CD4-positive, alpha-beta T cell (primary cell): ENCODE measurements at regions not wholly inside any gene's neighbourhood (a gene's known extent, or its start where the extent isn't known, plus 50 kb on each side); places are given as distances from the start of the nearest gene placed in this dataset.
"Not testable (repeated sequence)": the region's sequence is repeated elsewhere in the genome, so short reads cannot be mapped to it uniquely, and the experiment has no call there.

Experiments
- ATAC-seq: fragments of 200-7000 bp; cut with Tn5 transposase; one replicate; pipeline ENCODE4 v1.10.0; 2022; ENCODE audit warnings: mild to moderate bottlenecking; ENCODE audit not compliant: poor library complexity
- CTCF ChIA-PET: fragments of 350-600 bp; sonication (Branson Sonifier 250); formaldehyde crosslinking; loops from one replicate; lab custom pipeline; 2021; ENCODE audit warnings: antibody characterized with exemption, inconsistent platforms; lab: Charles Lee
- POLR2A ChIA-PET: fragments of 350-600 bp; sonication (Branson Sonifier 250); formaldehyde crosslinking; loops from one replicate; lab custom pipeline; 2021; ENCODE audit warnings: antibody characterized with exemption, inconsistent platforms; lab: Charles Lee
- DNase-seq, 14 experiments: peaks; one replicate each; pipeline ENCODE4 v3.0.0-alpha.2; 2013 to 2020; ENCODE audit warnings: mixed read lengths in 2 of 14
- H3K27ac ChIP-seq, 2 donors: one replicate each; pipeline versions ENCODE4 v1.5.1 to v1.7.0; 2013; ENCODE audit warnings: low read length in 2 of 2, low read depth in 1 of 2, mild to moderate bottlenecking in 1 of 2
- H3K27me3 ChIP-seq, 2 experiments: 1 replicate in 1 of 2; 2 replicates in 1 of 2; pipeline versions ENCODE4 v1.6.1 to v1.7.0; 2013; ENCODE audit warnings: low read length in 2 of 2, control low read depth in 1 of 2, mild to moderate bottlenecking in 1 of 2, moderate library complexity in 1 of 2; ENCODE audit not compliant: insufficient read depth in 2 of 2, control insufficient read depth in 1 of 2
- H3K36me3 ChIP-seq: one replicate; pipeline ENCODE4 v1.6.1; 2013; ENCODE audit warnings: low read length, control low read depth; ENCODE audit not compliant: insufficient read depth
- H3K4me1 ChIP-seq: one replicate; pipeline ENCODE4 v1.6.1; 2013; ENCODE audit warnings: low read length, control low read depth; ENCODE audit not compliant: insufficient read depth
- H3K4me3 ChIP-seq: one replicate; pipeline ENCODE4 v1.5.1; 2013; ENCODE audit warnings: mild to moderate bottlenecking, low read length, moderate library complexity
- H3K9me3 ChIP-seq, 2 experiments: 1 replicate in 1 of 2; 2 replicates in 1 of 2; pipeline versions ENCODE4 v1.6.1 to v1.7.0; 2013; ENCODE audit warnings: low read length in 2 of 2, mild to moderate bottlenecking in 2 of 2, control low read depth in 1 of 2, moderate library complexity in 1 of 2; ENCODE audit not compliant: control insufficient read depth in 1 of 2, insufficient read depth in 1 of 2
- H3K27ac Mint-ChIP-seq: one replicate; pipeline ENCODE4 v1.8.0; 2020; ENCODE audit warnings: mixed read lengths
- H3K27me3 Mint-ChIP-seq: one replicate; pipeline ENCODE4 v1.8.0; 2021; ENCODE audit warnings: mixed read lengths
- H3K36me3 Mint-ChIP-seq: one replicate; pipeline ENCODE4 v1.8.0; 2021; ENCODE audit warnings: low read depth, mixed read lengths
- H3K4me1 Mint-ChIP-seq: one replicate; pipeline ENCODE4 v1.8.0; 2021; ENCODE audit warnings: low read depth, mixed read lengths
- H3K4me3 Mint-ChIP-seq: one replicate; pipeline ENCODE4 v1.8.0; 2020; ENCODE audit warnings: mild to moderate bottlenecking, mixed read lengths
- H3K9me3 Mint-ChIP-seq: one replicate; pipeline ENCODE4 v1.8.0; 2020; ENCODE audit warnings: mixed read lengths
- intact Hi-C, 2 experiments: fragments of 100-400 bp; cut with DNase I in 1 of 2; cut with micrococcal nuclease in 1 of 2; formaldehyde crosslinking; loops; one replicate each; pipeline versions ENCODE4 v1.15.1 to v1.9.0; 2023 to 2025; cut with DNase I, micrococcal nuclease

- peaks cover 10% of the 10 kb centered on the region for H3K9me3 Mint-ChIP-seq
- H3K4me1 Mint-ChIP-seq, H3K27me3 ChIP-seq, POLR2A ChIA-PET, ATAC-seq, H3K36me3 ChIP-seq, H3K4me3 Mint-ChIP-seq, intact Hi-C loops, H3K4me3 ChIP-seq, DNase-seq, H3K27ac ChIP-seq, H3K27ac Mint-ChIP-seq, H3K36me3 Mint-ChIP-seq, H3K4me1 ChIP-seq, CTCF ChIA-PET, H3K27me3 Mint-ChIP-seq: not testable (repeated sequence)
- H3K9me3 ChIP-seq: peaks cover 0 to 33% of the 10 kb centered on the region in 2 experiments
These were observed 738.6 kb upstream of the DEFB115 start for GRCh38 chr20:30518906-30519305.

- H3K27me3 ChIP-seq, intact Hi-C loops, POLR2A ChIA-PET, ATAC-seq, H3K27ac ChIP-seq, DNase-seq, H3K36me3 Mint-ChIP-seq, H3K27me3 Mint-ChIP-seq, H3K4me3 Mint-ChIP-seq, H3K27ac Mint-ChIP-seq, H3K4me1 ChIP-seq, H3K4me3 ChIP-seq, CTCF ChIA-PET, H3K4me1 Mint-ChIP-seq, H3K9me3 Mint-ChIP-seq, H3K36me3 ChIP-seq: not testable (repeated sequence)
- H3K9me3 ChIP-seq: peaks cover 0 to 26% of the 10 kb centered on the region in 2 experiments
These were observed 735.6 kb upstream of the DEFB115 start for GRCh38 chr20:30521686-30522415.

GRCh38 chr20:30524155-30524554 lies 733.3 kb upstream of the DEFB115 start:
- H3K4me1 Mint-ChIP-seq, DNase-seq, intact Hi-C loops, H3K9me3 Mint-ChIP-seq, H3K27ac ChIP-seq, H3K27me3 Mint-ChIP-seq, H3K27me3 ChIP-seq, ATAC-seq, H3K36me3 Mint-ChIP-seq, POLR2A ChIA-PET, H3K27ac Mint-ChIP-seq, CTCF ChIA-PET, H3K4me1 ChIP-seq, H3K4me3 ChIP-seq, H3K36me3 ChIP-seq, H3K4me3 Mint-ChIP-seq: not testable (repeated sequence)
- H3K9me3 ChIP-seq: peaks cover 0 to 23% of the 10 kb centered on the region in 2 experiments

- H3K4me3 Mint-ChIP-seq, H3K27me3 Mint-ChIP-seq, POLR2A ChIA-PET: not testable (repeated sequence)
These were observed 732.7 kb upstream of the DEFB115 start for GRCh38 chr20:30524761-30525160.

GRCh38 chr20:30533653-30534052 lies 723.8 kb upstream of the DEFB115 start:
- H3K36me3 Mint-ChIP-seq, H3K27ac Mint-ChIP-seq, H3K4me1 ChIP-seq, H3K36me3 ChIP-seq, DNase-seq, H3K4me3 Mint-ChIP-seq, CTCF ChIA-PET, H3K27me3 ChIP-seq, POLR2A ChIA-PET, H3K27ac ChIP-seq, H3K4me1 Mint-ChIP-seq, ATAC-seq, H3K9me3 Mint-ChIP-seq, intact Hi-C loops, H3K4me3 ChIP-seq, H3K27me3 Mint-ChIP-seq: not testable (repeated sequence)
- H3K9me3 ChIP-seq: peaks cover 0 to 15% of the 10 kb centered on the region in 2 experiments

More at GRCh38 chr20:30524761-30525160, 732.7 kb upstream of the DEFB115 start:
- H3K4me1 Mint-ChIP-seq, ATAC-seq, H3K27me3 ChIP-seq, H3K36me3 ChIP-seq, DNase-seq, CTCF ChIA-PET, H3K27ac ChIP-seq, H3K27ac Mint-ChIP-seq, H3K36me3 Mint-ChIP-seq, intact Hi-C loops, H3K4me1 ChIP-seq, H3K4me3 ChIP-seq: not testable (repeated sequence)
- peaks cover 0 to 18% of the 10 kb centered on the region in 2 experiments for H3K9me3 ChIP-seq
- peaks cover 11% of the 10 kb centered on the region for H3K9me3 Mint-ChIP-seq

- H3K36me3 Mint-ChIP-seq, ATAC-seq, H3K27me3 ChIP-seq, H3K9me3 Mint-ChIP-seq, H3K4me1 Mint-ChIP-seq, H3K4me3 Mint-ChIP-seq, H3K4me1 ChIP-seq, POLR2A ChIA-PET, DNase-seq, H3K27ac Mint-ChIP-seq, H3K27me3 Mint-ChIP-seq, H3K4me3 ChIP-seq, H3K36me3 ChIP-seq, H3K27ac ChIP-seq, CTCF ChIA-PET, intact Hi-C loops: not testable (repeated sequence)
- H3K9me3 ChIP-seq: peaks cover 0 to 15% of the 10 kb centered on the region in 2 experiments
These were observed 720.0 kb upstream of the DEFB115 start for GRCh38 chr20:30537459-30537858.

- H3K27ac ChIP-seq, H3K9me3 Mint-ChIP-seq, H3K4me3 Mint-ChIP-seq, H3K36me3 Mint-ChIP-seq, H3K4me1 Mint-ChIP-seq, H3K4me3 ChIP-seq, H3K36me3 ChIP-seq, H3K27me3 ChIP-seq, POLR2A ChIA-PET, DNase-seq, H3K4me1 ChIP-seq, CTCF ChIA-PET, H3K9me3 ChIP-seq, intact Hi-C loops, H3K27me3 Mint-ChIP-seq, ATAC-seq, H3K27ac Mint-ChIP-seq: not testable (repeated sequence)
These were observed 717.0 kb upstream of the DEFB115 start for GRCh38 chr20:30540330-30541069.
